Type B pancreatic cell (in vitro differentiated cells): ENCODE measurements at regions not wholly inside any gene's neighbourhood (a gene's known extent, or its start where the extent isn't known, plus 50 kb on each side); places are given as distances from the start of the nearest gene placed in this dataset.

Source experiments
- DNase-seq: peaks from one replicate; pipeline ENCODE4 v3.0.0; 2021; ENCODE audit warnings: mixed read lengths; ENCODE audit not compliant: unreplicated experiment; ENCODE audit errors: extremely low spot score
- H3K27ac Mint-ChIP-seq: 2 replicates; pipeline ENCODE4 v1.8.0; 2021; ENCODE audit warnings: mild to moderate bottlenecking, mixed read lengths
- H3K27me3 Mint-ChIP-seq: 2 replicates; pipeline ENCODE4 v1.8.0; 2021; ENCODE audit warnings: mixed read lengths
- H3K36me3 Mint-ChIP-seq: 2 replicates; pipeline ENCODE4 v1.8.0; 2021; ENCODE audit warnings: mixed read lengths
- H3K4me1 Mint-ChIP-seq: one replicate; pipeline ENCODE4 v1.8.0; 2021; ENCODE audit warnings: mixed read lengths; ENCODE audit not compliant: unreplicated experiment
- H3K4me3 Mint-ChIP-seq: 2 replicates; pipeline ENCODE4 v1.8.0; 2021; ENCODE audit warnings: mild to moderate bottlenecking, mixed read lengths
- H3K9me3 Mint-ChIP-seq: 2 replicates; pipeline ENCODE4 v1.8.0; 2021; ENCODE audit warnings: mixed read lengths
- CTCF ChIP-seq: fragments of 200-600 bp; sonication (generic); conservative IDR thresholded peaks from 2 replicates; pipeline ENCODE4 v1.5.0; 2021; ENCODE audit warnings: antibody characterized with exemption, mild to moderate bottlenecking

- no peaks in the 10 kb centered on the region for H3K4me1 Mint-ChIP-seq
- H3K36me3 Mint-ChIP-seq: no peaks in the 10 kb centered on the region
- H3K4me3 Mint-ChIP-seq: no peak overlapping the region
- TF ChIP-seq CTCF: no peak
- H3K9me3 Mint-ChIP-seq: no peaks in the 10 kb centered on the region
- no peak overlapping the region for H3K27ac Mint-ChIP-seq
- DNase-seq: no peak
- H3K27me3 Mint-ChIP-seq: no peaks in the 10 kb centered on the region
These were observed 434.4 kb downstream of the RAP2B start for GRCh38 chr3:153596401-153596800.

DNA sequence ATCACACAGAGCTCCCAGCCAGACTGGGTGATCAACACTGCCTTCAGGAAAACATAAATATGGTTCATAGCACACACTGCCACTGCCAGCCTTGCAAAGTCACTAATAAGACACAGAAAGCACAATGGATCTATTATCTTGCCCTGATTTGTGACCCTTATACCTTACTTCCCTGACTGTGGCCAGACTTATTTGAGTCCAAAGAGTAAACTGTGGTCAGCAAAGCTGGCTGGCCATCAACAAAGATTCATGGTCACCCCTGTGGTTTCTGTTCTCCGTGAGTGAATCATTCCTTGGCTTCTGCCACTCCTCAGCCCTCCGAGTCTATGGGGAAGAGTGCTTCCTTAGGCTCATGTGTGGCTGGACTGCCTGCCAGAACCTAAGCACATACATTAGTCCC lies 437.7 kb downstream of the RAP2B start:
- DNase-seq: no peak
- no peak overlapping the region for H3K27ac Mint-ChIP-seq
- H3K36me3 Mint-ChIP-seq: no peaks in the 10 kb centered on the region

DNA sequence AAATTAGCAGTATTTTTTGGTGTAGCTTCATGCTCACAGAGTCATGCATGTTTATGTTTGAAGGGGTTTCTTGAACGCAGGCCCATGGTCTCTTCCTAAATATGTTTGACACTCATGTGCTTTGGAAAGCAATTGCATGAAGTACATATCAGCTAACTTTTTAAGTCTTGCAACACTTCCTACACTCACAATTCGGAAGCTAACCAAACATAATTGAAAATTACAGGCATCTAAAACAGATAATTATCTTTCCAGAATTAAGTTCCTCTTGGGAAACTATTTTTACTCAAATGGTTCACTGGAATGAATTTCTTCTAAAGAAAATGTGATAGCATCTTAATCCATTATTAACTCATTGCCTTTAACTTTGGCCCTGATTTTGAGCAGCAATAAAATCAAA lies 438.9 kb downstream of the RAP2B start:
- Mint-ChIP-seq H3K4me1 (no peaks in the 10 kb centered on the region), H3K36me3 (no peaks in the 10 kb centered on the region), H3K4me3 (no peak overlapping the region), H3K9me3 (no peaks in the 10 kb centered on the region), H3K27ac (no peak overlapping the region), H3K27me3 (peaks cover 3% of the 10 kb centered on the region)
- TF ChIP-seq CTCF: no peak
- no peak for DNase-seq

More for the DNA sequence above, 437.7 kb downstream of the RAP2B start:
- H3K27me3 Mint-ChIP-seq: peaks cover 3% of the 10 kb centered on the region
- no peaks in the 10 kb centered on the region for H3K9me3 Mint-ChIP-seq
- TF ChIP-seq CTCF: no peak
- H3K4me3 Mint-ChIP-seq: no peak overlapping the region
- H3K4me1 Mint-ChIP-seq: no peaks in the 10 kb centered on the region

DNA sequence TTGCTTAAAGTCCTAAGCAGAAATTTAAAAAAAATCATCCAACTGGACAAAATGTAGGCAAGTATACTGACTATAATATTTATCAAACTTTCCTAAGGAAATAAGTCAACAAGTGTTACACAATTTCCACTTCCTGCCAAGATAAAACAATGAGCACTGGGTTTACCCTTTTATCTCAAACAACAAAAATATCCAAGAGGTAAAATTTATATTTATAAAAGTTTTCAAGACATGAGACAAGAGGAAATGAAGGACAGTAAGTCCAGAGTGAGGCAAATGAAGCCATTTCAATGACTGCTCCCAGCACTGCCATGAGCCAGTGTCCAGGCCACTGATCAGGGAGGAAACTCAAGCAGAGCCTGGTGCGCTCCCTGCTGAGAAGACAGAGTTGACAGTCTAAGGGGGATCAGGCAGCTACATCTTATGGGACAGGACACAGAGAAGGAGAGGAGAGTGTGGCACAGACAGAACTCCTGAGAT lies 439.4 kb downstream of the RAP2B start:
- H3K27ac Mint-ChIP-seq: no peak overlapping the region
- DNase-seq: no peak
- H3K27me3 Mint-ChIP-seq: peaks cover 3% of the 10 kb centered on the region
- no peaks in the 10 kb centered on the region for H3K9me3 Mint-ChIP-seq
- no peak for TF ChIP-seq CTCF
- no peaks in the 10 kb centered on the region for H3K4me1 Mint-ChIP-seq
- H3K36me3 Mint-ChIP-seq: no peaks in the 10 kb centered on the region
- no peak overlapping the region for H3K4me3 Mint-ChIP-seq

DNA sequence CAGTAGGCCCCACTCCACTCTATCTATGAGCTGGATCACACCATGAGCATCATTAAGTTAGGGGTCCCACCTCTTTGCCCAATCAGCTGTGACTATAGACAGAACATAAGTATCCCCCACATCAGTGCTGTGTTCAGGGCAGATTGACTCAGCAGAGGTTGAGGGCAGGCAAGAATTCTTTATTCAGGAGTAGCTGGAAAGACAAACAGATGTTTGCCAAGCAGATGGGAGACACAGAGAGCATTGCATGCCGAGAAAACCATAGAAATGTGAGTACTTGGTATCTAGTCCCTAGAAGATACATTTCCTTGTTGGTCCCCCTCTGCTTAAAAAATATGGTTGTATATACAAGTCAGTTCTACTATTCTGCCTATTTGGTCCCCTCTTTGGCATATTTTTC lies 440.8 kb downstream of the RAP2B start:
- no peak overlapping the region for H3K27ac Mint-ChIP-seq
- no peaks in the 10 kb centered on the region for H3K4me1 Mint-ChIP-seq
- DNase-seq: no peak
- H3K4me3 Mint-ChIP-seq: no peak overlapping the region
- TF ChIP-seq CTCF: no peak
- H3K9me3 Mint-ChIP-seq: no peaks in the 10 kb centered on the region
- no peaks in the 10 kb centered on the region for H3K36me3 Mint-ChIP-seq
- H3K27me3 Mint-ChIP-seq: peaks cover 3% of the 10 kb centered on the region

- Mint-ChIP-seq H3K36me3 (no peaks in the 10 kb centered on the region), H3K4me1 (no peaks in the 10 kb centered on the region), H3K27ac (peak overlapping the region; percentile 60), H3K9me3 (peaks cover 4% of the 10 kb centered on the region), H3K27me3 (no peaks in the 10 kb centered on the region), H3K4me3 (no peak overlapping the region)
- TF ChIP-seq CTCF: no peak
- no peak for DNase-seq
These were observed 452.1 kb downstream of the RAP2B start for GRCh38 chr3:153614140-153614539.
